SW480 (cell line): ENCODE measurements at regions not wholly inside any gene's neighbourhood (a gene's known extent, or its start where the extent isn't known, plus 50 kb on each side); places are given as distances from the start of the nearest gene placed in this dataset.
"Not testable (repeated sequence)": the region's sequence is repeated elsewhere in the genome, so short reads cannot be mapped to it uniquely, and the experiment has no call there.

ENCODE experiments used
- DNase-seq: peaks from one replicate; pipeline ENCODE4 v3.0.0-alpha.2; 2016; ENCODE audit warnings: low spot score

DNA sequence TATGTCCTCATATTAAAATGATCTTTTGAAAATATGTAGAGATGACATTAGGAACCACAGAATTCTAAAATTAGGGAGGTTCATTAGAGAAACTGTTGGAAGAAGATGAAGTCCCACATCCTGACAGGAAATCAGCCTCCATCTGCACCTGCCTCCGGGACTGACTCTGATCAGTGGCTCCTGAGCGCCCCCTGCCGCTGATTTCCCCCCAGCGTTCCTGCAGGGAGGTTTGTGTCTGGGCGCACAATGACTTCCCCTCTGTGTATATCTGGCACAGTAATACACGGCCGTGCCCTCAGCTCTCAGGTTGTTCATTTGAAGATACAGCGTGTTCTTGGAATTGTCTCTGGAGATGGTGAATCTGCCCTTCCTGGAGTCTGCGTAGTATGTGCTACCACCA is 883.8 kb downstream of the TMEM121 start:
- DNase-seq, result not testable (repeated sequence)

DNA sequence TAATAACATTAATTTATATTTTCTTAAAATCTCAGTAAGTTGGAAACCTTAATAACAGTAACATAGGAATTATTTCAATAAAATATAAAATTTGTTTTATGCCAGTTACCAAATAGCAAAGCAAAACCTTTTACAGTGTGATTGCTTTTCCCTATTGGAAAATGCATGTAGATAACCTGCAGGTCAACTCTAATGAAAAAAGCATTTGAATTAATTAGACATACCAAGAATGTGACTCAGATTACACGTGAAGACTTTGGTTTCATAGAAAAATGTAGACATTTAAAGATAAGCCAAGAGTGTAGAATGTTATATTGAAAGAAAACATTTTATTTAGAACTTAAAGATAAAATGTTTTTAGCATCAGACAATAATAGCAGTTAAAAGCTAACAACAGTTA is 888.1 kb downstream of the TMEM121 start:
- DNase-seq, result no peak

DNA sequence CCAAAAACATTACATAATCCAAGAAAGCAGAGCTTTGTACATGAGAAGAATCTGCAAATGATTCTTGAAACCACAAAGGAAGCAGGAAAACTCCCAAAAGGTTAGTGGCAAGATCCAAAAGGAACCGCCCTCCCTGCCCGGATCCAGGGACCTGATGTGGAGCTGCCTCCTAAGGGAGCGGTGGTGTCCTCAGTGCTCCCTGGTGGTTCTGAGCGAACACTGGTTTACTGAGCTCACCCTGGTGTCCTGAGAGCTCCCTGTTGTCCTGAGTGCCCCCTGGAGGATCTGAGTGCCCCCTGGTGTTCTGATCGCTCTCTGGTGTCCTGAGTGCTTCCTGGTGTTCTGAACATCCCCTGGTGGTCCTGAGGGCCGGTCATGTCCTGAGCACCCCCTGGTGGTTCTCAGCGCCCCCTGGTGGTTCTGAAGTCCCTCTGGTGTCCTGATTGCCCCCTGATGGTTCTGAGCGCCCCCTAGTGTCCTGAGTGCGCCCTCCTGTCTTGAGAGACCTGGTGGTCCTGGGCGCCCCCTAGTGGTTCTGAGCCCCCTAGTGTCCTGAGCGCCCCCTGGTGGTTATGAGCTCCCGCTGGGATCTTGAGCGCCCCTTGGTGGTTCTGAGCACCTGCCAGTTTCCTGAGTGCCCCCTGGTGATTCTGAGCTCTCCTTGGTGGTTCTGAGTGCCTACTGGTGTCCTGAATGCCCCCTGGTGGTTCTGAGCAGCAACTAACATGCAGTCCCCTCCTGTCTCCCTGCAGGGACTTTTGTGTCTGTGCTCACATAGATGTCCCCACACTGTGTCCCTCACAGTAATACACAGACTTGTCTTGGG is 891.1 kb downstream of the TMEM121 start:
- DNase-seq, result peak; percentile 19

DNA sequence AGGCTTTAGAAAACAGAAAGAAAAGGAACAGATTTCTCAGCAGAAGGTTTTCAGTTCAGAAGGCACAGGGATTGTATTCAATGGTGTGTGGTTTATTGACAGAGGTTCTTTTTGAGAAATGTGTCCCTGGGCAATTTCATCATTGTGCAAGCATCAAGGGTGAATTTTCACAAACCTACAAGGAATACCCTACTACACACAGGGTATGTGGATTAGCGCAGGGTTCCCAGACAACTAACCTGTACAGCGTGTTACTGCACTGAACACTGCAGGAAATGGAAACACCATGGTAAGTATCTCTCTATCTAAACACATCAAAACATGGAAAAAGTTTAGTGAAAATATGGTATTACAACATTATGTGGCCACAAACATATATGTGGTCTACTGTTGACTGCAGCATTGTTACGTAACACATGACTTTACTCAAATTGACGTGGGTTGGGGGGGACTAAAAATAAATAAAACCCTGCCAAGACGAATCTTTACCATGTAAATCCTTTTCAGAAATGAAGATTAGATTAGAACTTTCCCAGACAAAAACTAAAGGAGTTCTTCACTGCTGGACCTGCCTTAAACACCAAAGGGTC is 893.1 kb downstream of the TMEM121 start:
- no peak for DNase-seq

DNA sequence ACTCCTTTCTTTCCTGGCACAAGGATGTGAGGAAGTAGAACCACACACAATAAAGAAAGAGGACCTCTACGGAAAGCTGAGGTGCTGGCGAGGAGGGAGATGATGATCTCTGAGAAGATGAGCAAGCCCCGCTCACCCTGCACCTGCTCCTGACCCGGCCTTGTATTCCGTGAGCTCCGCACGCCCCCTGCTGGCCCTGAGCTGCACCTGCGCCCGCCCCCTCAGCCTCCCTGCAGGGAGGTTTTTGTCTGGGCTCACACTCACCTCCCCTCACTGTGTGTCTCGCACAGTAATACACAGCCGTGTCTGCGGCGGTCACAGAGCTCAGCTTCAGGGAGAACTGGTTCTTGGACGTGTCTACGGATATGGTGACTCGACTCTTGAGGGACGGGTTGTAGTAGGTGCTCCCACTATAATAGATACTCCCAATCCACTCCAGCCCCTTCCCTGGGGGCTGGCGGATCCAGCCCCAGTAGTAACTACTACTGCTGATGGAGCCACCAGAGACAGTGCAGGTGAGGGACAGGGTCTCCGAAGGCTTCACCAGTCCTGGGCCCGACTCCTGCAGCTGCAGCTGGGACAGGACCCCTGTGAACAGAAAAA is 895.1 kb downstream of the TMEM121 start:
- not testable (repeated sequence) for DNase-seq

DNA sequence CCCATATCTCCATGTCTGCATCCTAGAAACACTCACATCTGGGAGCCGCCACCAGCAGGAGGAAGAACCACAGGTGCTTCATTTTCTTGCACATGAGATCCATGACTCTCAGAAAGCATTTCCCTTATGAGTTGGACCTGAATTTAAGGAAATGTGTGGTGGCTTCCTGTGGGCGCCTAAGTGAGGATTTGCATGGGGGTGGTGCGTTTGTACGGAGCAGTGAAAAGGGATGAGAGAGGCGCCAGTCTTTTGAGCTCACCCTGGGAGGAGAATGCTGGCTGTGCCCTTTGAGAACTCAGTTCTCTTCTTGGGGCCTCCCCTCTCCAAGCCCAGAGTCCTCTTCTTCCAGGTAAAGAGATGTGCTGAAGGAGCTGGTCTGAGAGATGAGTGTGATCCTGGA is 895.7 kb downstream of the TMEM121 start:
- no peak for DNase-seq

DNA sequence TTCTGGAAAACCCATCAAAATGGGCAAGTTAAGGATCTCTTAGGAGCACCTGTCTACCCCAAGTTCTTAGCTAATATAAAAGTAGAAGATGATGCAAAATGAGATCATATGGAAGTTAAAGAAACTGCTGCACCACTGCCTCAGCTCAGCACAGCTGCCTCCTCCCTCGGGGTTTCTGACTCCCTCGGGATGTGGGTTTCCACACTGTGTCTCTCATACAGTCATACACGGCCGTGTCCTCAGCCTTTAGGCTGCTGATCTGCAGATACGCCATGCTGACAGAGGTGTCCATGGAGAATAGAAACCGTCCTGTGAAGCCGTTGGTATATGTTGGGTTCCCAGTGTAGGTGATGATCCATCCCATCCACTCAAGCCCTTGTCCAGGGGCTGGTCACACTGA is 898.8 kb downstream of the TMEM121 start:
- DNase-seq, result not testable (repeated sequence)

DNA sequence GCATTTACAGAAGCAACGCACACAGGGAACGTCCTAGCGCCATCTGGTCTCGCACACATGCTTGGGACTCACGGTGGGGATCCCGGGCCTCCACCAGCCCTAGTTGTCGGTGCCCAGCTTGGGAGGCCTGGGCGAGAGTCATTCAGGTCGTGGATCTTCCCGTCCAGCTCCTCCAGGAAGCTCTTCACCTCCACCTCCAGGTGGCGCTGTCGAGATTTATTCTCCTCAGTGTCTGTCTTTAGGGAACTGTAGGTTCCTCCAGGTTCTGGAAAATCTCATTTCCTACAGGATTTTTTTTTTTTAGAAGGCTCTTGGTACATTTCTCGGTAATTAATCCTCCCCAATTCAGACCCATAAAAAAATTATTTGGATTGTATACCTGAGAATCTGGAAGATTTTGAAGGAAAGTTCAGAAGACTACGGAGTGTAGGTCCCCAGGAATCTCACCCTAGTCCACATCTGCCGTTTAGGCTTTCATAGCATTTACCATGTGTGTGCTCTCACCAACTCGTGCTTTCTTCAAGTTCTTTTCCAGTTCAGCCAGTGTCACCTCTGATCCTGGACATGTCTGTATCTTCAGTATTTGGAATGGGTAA is 910.0 kb downstream of the TMEM121 start:
- DNase-seq, result no peak

DNA sequence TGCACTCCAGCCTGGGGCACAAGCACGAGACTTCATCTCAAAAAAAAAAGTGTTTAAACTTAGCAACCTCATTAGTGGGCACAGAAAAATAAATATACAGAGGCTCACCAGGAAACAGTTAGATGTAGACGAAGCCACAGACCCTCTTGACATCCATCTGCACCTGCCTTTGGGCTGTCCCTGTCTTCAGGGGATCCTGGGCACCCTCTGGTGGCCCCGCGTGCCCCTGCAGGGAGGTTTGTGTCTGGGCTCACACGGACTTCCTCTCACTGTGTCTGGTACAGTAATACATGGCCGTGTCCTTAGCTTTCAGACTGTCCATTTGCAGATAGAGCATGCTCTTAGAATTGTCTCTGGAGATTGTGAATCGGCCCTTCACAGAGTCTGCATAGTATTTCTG is 916.5 kb downstream of the TMEM121 start:
- no peak for DNase-seq

DNA sequence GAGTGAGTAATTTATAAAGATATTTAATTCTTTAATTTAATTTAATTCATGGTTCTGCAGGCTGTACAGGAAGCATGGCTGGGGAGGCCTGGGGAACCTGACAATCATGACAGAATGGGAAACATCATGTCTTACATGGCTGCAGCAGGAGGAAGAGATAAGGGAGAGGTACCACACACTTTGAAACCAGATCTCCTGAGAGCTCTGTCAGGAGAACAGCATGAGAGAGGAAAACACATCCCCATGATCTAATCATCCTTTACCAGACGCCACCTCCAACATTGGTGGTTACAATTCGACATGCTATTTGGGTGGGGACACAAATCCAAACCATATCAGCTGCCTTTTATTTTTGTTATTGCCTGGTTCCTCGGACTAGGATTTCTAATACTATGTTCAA is 928.6 kb downstream of the TMEM121 start:
- no peak for DNase-seq

DNA sequence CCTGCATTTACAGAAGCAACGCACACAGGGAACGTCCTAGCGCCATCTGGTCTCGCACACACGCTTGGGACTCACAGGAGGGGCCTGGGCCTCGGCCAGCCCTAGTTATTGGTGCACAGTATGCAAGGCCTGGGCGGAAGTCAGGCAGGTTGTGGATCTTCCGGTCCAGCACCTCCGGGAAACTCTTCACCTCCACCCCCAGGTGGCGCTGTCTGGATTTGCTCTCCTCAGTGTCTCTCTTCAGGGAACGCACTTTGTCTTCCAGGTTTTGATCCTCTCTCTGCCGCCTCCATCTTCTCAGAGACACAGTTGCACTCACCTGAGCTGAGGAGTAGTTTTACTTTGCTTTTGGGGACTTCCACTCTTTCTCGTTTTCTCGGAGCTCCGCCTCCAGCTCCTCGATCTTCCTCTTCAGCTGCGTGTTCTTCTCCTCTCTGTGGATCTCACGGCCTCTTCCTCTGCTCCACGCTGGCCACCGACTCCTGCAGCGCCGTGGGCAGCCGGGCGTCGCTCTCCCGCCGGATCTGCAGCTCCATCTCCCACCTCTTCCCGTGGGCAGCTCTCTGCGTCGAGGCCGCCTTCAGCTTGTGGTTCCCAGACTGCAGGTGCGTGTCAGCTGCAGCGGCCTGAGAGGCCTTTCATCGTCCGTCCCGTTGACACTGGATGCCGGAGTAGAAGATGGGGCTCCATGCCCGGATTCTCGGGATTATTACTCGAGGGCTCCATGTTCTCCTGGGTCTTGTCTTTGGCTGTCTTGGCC is 933.8 kb downstream of the TMEM121 start:
- DNase-seq, result no peak

DNA sequence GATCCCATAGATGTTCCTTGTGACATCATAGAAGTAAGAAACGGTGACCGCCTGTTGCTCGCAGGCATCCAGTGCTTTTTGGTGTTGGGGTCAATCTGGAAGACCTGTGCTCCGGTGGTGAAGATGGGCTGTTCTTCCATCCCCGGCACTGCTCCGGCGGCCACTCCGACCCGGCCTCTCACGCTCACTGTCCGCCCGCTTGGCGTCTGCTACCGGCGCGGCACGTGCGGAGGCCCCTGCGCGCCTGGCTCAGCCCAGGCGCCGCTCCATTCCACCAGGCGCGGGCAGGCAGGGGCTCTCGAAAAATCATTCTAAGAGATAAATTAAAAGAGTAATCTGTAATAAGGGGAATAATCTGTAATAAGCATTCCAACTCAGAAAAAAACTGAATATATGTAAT is 934.5 kb downstream of the TMEM121 start:
- no peak for DNase-seq

DNA sequence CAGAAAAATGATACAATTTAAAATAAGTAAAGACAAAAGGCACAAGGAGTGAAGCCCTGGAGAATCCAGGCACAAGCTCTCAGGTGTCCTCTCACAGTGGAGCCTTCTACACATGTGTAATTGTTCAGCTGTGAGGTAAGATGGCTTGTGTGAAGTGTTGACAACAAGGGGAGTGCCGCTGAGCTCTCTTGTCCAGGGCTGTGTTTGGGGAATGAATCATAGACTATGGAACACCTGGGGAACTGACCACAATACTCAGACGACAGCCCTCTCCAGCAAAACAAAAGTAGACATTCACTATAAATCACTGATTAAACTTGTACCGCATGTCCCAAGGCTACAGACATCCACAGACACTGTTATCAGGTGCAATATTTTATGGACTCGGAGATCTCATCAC is 940.1 kb downstream of the TMEM121 start:
- peak; percentile 72 for DNase-seq

DNA sequence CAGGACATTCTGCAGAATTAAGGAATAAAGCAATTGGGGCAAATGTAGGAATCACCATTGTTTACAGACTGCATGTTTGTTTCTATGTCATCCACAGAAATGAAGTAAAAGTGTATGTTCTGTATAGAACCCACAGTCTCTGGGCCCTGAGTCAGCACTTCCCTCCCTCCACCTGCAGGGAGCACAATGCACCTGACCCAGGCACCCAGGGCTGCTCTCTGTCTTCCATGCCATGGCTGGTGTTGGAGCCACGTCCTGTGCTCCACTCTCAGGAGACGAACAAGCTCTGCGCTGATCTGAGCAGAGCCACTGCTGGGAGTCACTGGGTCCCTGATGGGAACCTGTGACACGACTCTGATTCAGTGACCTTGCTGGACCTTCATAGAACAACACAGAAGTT is 942.5 kb downstream of the TMEM121 start:
- not testable (repeated sequence) for DNase-seq

DNA sequence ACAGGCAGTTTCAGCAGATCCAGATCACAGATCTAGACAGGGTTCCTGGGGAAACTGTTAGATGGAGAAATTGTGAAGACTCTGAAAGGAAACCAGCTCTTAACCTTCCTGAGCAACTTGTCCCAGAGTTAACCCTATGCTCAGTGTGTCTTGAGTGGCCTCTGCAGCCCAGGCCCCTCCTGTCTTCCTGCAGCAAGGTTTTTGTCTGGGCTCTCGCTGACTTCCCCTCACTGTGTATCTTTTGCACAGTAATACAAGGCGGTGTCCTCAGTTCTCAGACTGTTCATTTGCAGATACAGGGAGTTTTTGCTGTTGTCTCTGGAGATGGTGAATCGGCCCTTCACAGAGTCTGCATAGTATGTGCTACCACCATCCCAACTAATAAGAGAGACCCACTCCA is 943.6 kb downstream of the TMEM121 start:
- not testable (repeated sequence) for DNase-seq

DNA sequence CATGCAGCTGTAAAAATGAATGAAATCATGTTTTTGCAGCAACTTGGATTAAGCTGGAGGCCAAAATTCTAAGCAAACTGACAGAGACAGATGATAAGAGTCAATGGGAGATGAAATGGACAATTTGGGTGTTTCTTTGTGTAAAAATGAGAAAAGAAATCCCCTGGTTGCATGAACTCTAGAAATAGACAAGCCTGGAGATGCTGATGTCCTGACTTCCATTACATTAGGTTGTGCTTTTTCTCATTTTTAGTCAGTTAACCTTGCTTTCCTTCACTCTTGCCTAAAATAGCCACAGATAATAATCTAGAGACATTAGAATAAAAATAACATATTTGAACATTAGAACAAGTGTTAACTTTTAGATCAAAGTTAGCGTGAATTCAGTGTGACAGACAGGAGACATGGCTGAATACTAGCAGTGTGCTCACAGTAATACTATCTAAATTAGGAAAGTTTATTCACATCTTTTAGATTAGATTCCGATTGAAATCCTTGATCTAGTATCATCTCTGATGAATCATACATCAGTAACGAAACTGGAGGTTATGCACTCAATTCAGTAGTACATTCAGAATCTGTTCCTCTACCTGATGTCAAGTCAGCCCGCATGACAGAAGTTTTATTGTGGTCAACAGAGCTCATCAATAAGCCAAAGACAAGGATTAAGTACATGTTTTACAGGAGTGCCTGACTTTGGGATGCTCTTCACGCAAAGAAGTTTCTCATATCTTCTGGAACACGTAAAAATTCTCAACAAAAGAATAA is 948.1 kb downstream of the TMEM121 start:
- DNase-seq, result not testable (repeated sequence)

DNA sequence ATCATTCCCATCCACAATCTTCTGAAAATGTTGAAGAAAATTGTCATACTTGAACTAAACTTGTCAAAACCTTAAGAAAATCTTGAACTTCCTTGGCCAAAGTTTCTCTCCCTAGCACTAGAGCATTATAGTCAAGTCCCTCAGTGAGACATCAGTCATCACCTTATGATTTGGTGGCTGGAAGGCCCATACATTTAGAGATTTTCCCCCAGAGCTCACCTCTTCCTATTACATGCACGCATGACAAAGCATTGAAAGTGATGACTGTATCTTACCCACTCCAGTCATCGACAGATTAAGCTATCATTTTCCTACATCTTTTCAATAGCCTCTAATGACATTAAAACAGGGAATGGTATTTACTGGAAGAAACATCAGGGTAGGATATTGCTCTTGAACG is 948.8 kb downstream of the TMEM121 start:
- DNase-seq, result peak; percentile 5

DNA sequence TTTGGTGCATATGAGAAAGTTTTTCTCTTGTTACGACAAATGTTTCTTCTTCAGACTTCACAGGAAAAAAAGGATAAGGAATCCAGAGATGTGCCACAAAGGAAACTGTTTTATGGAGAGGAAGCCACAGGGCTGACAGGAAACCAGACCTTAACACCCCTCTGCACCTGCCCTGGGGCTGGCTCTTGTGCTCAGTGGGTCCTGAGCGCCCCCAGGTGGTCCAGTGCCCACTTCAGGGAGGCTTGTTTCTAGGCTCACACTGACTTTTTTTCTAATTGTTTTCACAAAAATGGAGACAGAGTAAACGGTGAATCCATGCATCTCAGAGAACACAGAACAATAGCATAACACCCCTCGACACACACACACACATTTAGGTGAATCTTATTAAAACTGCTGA is 951.2 kb downstream of the TMEM121 start:
- DNase-seq, result not testable (repeated sequence)

DNA sequence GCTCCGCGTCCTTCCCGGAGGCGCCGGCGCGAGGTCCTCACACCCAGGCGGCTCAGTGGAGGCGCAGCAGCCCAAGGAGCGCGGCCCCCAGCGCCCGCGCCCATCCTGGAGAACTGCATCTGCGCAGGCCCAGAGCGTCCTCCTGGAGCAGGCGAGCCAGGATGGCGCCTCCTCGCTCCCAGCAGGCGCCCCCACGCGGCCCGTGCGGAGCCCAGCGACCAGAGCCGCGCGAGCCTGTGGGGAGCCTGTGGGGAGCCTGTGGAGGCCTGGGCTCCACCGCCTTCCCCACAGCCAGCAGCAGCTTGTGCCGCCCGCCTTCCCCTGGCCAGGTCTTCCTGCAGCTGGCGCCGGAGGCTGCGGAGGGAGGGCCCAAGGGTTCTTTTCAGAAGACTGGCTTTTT is 953.9 kb downstream of the TMEM121 start:
- DNase-seq, result not testable (repeated sequence)

DNA sequence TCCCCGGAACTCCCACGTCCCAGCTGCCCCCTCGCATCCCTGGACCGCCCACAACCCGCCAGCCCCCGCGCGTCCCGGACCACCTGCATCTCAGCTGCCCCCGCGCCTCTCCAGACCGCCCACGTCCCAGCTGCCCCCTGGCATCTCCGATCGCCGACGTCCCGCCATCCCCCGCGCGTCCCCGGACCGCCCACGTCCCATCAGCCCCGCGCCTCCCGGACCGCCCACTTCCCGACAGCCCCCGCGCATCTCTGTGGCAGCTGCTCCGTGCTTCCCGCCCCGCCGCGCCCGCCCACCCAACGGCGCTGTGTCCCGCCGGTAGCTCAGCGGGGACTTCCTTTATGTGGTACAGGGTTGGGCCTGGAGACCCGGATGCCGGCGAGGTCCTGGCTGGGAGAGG is 955.8 kb downstream of the TMEM121 start:
- not testable (repeated sequence) for DNase-seq

DNA sequence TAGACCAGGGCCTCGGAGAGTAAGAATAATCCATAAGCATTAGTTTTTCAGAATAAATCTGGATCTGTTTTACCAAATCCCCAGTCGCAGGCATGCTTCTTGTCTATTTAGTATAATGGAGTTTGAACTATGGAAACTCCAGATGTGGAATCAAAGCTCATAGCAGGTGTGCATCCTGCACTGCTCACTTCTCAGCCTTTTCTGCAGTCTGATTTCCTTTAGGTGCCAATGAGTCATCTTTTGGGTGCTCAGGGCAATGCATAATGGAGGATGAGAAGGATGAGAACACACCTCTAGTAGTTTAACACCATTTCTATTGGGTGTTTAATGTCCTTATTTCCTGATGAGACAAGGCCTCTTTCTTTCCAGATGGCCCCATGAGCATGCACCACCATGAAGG is 961.2 kb downstream of the TMEM121 start:
- no peak for DNase-seq
